ENCODE measurements at regions not wholly inside any gene's neighbourhood (a gene's known extent, or its start where the extent isn't known, plus 50 kb on each side); places are given as distances from the start of the nearest gene placed in this dataset.

DNA sequence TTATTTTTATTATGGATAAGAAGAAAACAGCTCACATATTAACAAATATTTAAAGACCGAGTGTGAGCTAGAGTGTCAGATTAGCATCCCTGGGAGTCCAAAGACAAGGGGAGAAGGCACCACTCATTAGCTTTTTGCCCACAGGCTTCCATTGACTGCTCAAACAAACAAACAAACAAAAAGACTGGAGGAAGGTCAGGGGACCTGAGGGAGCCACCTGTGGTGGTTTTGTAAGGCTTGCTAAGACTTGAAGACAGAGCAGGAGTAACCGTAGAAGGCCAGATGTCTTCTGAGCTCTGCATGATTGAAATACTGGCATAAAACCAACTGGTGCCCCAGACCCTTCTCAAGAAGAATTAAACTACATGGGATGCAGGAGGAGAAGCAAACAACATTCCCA lies 395.2 kb upstream of the CNTN5 start:
- Mint-ChIP-seq H3K36me3 (ENCODE audit: insufficient read depth) (no peaks in the 10 kb centered on the region), H3K27ac (no peak overlapping the region), H3K4me3 (ENCODE audit: low read depth) (no peak overlapping the region), H3K9me3 (ENCODE audit: low read depth) (peaks cover 10% of the 10 kb centered on the region), H3K27me3 (no peaks in the 10 kb centered on the region), H3K4me1 (ENCODE audit: low read depth) (peaks cover 1% of the 10 kb centered on the region)
- DNase-seq (ENCODE audit: low spot score, unreplicated experiment) = no peak
- TF ChIP-seq, protein P1, sequence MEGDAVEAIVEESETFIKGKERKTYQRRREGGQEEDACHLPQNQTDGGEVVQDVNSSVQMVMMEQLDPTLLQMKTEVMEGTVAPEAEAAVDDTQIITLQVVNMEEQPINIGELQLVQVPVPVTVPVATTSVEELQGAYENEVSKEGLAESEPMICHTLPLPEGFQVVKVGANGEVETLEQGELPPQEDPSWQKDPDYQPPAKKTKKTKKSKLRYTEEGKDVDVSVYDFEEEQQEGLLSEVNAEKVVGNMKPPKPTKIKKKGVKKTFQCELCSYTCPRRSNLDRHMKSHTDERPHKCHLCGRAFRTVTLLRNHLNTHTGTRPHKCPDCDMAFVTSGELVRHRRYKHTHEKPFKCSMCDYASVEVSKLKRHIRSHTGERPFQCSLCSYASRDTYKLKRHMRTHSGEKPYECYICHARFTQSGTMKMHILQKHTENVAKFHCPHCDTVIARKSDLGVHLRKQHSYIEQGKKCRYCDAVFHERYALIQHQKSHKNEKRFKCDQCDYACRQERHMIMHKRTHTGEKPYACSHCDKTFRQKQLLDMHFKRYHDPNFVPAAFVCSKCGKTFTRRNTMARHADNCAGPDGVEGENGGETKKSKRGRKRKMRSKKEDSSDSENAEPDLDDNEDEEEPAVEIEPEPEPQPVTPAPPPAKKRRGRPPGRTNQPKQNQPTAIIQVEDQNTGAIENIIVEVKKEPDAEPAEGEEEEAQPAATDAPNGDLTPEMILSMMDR (IDR thresholded peaks at IDR 0.05; ENCODE audit: unreplicated experiment) = no peak

DNA sequence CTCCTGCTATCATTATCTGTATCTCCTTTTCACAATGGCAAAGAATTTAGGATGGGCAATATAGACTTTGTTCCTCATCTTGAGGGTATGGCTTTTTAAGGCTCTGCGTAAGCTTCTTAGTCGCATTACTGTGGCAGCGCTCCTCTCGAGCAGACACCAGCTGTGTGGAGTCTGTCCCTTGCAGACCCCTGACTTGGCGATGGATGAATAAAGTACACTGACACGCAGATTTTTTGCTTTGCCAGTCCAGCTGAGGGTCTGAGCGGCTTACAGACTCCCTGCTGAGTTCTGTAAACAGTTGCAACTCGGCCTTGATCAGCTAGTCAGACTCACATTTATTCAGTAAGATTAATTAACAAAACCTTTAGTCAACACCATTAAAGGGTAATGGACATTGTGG lies 390.0 kb upstream of the CNTN5 start:
- H3K36me3 Mint-ChIP-seq (ENCODE audit: insufficient read depth) = no peaks in the 10 kb centered on the region
- H3K4me3 Mint-ChIP-seq (ENCODE audit: low read depth) = no peak overlapping the region
- no peaks in the 10 kb centered on the region for H3K9me3 Mint-ChIP-seq (ENCODE audit: low read depth)
- H3K4me1 Mint-ChIP-seq (ENCODE audit: low read depth) = peaks cover 12% of the 10 kb centered on the region
- H3K27ac Mint-ChIP-seq = no peak overlapping the region
- no peak for DNase-seq (ENCODE audit: low spot score, unreplicated experiment)
- H3K27me3 Mint-ChIP-seq = no peaks in the 10 kb centered on the region
- TF ChIP-seq, protein P1 (IDR thresholded peaks at IDR 0.05; ENCODE audit: unreplicated experiment) = no peak

DNA sequence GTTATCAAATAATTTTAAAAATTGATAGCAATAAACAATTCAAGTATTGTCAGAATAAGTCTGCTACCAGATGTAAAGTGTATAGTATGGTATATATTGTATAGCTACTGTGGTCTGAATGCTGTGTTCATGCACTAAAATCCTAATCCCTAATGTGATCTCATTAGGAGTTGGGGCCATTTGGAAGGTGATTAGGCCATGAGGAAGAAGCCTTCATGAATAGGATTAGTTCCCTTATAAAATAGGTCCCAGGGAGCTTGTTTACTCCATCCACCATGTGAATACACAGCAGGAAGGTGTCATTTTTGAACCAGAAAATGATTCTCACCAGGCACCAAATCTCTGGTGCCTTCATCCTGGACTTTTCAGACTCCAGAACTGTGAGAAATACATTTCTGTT lies 363.0 kb upstream of the CNTN5 start:
- Mint-ChIP-seq H3K9me3 (ENCODE audit: low read depth) (no peaks in the 10 kb centered on the region), H3K4me3 (ENCODE audit: low read depth) (no peak overlapping the region), H3K36me3 (ENCODE audit: insufficient read depth) (no peaks in the 10 kb centered on the region), H3K27me3 (no peaks in the 10 kb centered on the region), H3K27ac (no peak overlapping the region), H3K4me1 (ENCODE audit: low read depth) (peaks cover 5% of the 10 kb centered on the region)
- no peak for DNase-seq (ENCODE audit: low spot score, unreplicated experiment)
- TF ChIP-seq, protein P1 (IDR thresholded peaks at IDR 0.05; ENCODE audit: unreplicated experiment) = no peak

DNA sequence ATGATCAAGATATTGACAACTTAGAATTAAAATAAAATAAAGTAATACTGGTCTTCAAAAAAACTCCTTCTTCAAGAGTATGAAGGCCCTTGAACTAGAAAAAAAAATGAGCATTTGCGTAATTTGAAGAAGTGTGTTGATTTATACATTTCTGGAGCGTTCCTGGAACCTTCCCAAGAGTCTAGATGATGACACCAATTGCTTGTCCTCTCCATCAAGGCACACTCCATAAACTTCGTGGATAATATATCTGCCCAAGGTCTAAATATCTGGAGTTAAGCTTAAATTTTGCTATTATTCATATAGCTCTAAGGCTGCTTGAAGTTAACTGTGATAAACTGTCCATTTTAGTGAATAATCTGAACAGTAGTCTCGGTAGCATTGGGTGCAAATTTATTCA lies 361.3 kb upstream of the CNTN5 start:
- H3K27ac Mint-ChIP-seq = no peak overlapping the region
- no peaks in the 10 kb centered on the region for H3K9me3 Mint-ChIP-seq (ENCODE audit: low read depth)
- TF ChIP-seq, protein P1 (IDR thresholded peaks at IDR 0.05; ENCODE audit: unreplicated experiment) = no peak
- no peaks in the 10 kb centered on the region for H3K27me3 Mint-ChIP-seq
- H3K4me3 Mint-ChIP-seq (ENCODE audit: low read depth) = no peak overlapping the region
- DNase-seq (ENCODE audit: low spot score, unreplicated experiment) = no peak
- H3K4me1 Mint-ChIP-seq (ENCODE audit: low read depth) = peaks cover 5% of the 10 kb centered on the region
- no peaks in the 10 kb centered on the region for H3K36me3 Mint-ChIP-seq (ENCODE audit: insufficient read depth)

DNA sequence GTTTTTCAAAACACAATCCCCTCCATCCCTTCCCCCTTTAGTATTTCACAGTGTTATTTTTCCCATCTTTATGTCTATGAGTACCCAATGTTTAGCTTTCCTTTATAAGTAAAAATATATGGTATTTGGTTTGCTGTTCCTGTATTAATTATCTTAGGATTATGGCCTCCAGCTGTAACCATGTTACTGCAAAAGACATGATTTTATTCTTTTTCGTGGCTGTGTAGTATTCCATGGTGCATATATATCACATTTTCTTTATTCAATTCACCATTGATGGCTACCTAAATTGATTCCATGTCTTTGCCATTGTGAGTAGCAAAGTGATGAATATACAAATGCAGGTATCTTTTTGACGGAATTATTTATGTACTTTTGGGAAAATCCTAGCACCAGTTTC lies 346.4 kb upstream of the CNTN5 start:
- Mint-ChIP-seq H3K4me3 (ENCODE audit: low read depth) (no peak overlapping the region), H3K36me3 (ENCODE audit: insufficient read depth) (no peaks in the 10 kb centered on the region), H3K9me3 (ENCODE audit: low read depth) (peaks cover 11% of the 10 kb centered on the region), H3K27ac (no peak overlapping the region), H3K4me1 (ENCODE audit: low read depth) (peaks cover 4% of the 10 kb centered on the region), H3K27me3 (no peaks in the 10 kb centered on the region)
- no peak for DNase-seq (ENCODE audit: low spot score, unreplicated experiment)
- TF ChIP-seq, protein P1 (IDR thresholded peaks at IDR 0.05; ENCODE audit: unreplicated experiment) = no peak

Data from progenitor cell of endocrine pancreas (in vitro differentiated cells).